ENCODE measurements at regions not wholly inside any gene's neighbourhood (a gene's known extent, or its start where the extent isn't known, plus 50 kb on each side); places are given as distances from the start of the nearest gene placed in this dataset.
"Not testable (repeated sequence)": the region's sequence is repeated elsewhere in the genome, so short reads cannot be mapped to it uniquely, and the experiment has no call there.

DNA sequence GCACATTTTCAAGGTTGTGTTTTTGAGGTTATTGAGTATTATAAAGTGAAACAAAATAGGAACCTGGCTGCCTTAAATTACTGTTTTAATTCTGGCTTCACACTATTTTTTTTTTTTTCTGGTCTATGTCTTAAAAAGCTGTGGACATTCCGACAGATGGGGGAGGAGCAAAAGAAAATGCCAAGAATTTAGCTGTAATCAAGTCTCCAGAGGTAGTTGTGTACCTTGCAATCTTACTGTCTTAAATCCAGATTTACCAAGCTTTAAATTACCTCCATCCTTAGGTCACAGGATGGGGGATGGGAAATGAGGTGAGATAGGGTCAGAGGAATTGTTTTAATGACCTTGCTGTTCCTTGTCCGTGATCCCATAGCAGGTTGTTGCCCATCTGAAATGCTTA is 182.8 kb downstream of the UTRN start:
- H3K27me3 ChIP-seq, result no peaks in the 10 kb centered on the region
- DNase-seq, result no peak
- no peaks in the 10 kb centered on the region for H3K9me3 ChIP-seq
- H3K27ac ChIP-seq, result no peak overlapping the region
- H3K9ac ChIP-seq (ENCODE audit: low read depth in 2 of 2, low read length in 2 of 2), result no peak overlapping the region
- intact Hi-C loops (cut with DNase I), result no loop called here
- no peak overlapping the region for H3K4me3 ChIP-seq
- no peaks in the 10 kb centered on the region for H3K36me3 ChIP-seq
- no peaks in the 10 kb centered on the region for H3K4me1 ChIP-seq
- TF ChIP-seq, protein P1, sequence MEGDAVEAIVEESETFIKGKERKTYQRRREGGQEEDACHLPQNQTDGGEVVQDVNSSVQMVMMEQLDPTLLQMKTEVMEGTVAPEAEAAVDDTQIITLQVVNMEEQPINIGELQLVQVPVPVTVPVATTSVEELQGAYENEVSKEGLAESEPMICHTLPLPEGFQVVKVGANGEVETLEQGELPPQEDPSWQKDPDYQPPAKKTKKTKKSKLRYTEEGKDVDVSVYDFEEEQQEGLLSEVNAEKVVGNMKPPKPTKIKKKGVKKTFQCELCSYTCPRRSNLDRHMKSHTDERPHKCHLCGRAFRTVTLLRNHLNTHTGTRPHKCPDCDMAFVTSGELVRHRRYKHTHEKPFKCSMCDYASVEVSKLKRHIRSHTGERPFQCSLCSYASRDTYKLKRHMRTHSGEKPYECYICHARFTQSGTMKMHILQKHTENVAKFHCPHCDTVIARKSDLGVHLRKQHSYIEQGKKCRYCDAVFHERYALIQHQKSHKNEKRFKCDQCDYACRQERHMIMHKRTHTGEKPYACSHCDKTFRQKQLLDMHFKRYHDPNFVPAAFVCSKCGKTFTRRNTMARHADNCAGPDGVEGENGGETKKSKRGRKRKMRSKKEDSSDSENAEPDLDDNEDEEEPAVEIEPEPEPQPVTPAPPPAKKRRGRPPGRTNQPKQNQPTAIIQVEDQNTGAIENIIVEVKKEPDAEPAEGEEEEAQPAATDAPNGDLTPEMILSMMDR (IDR thresholded peaks at IDR 0.05), result no peak

DNA sequence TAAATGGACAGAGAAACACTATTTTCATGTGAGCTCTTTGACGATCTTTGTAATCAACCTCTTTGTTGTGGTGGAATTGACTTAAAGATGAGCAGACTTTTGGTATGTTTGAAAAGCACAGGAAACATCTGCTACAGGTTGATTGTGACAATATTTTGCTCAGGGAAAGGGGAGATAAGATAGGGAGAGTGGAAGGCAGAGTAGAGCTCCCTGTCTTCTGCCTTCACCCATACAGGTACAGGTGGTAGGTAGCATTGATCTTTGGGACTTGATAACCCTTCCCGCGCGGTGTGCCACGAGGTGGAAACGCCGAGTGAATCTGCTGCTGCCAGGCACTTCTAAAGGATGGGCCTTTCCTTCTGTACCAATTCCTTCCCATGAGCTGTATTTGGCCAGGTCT is 183.6 kb downstream of the UTRN start:
- intact Hi-C loops (cut with DNase I), result no loop called here
- no peak overlapping the region for H3K27ac ChIP-seq
- no peak overlapping the region for H3K9ac ChIP-seq (ENCODE audit: low read depth in 2 of 2, low read length in 2 of 2)
- no peaks in the 10 kb centered on the region for H3K36me3 ChIP-seq
- H3K4me1 ChIP-seq, result no peaks in the 10 kb centered on the region
- TF ChIP-seq, protein P1 (IDR thresholded peaks at IDR 0.05), result no peak
- no peak for DNase-seq
- no peak overlapping the region for H3K4me3 ChIP-seq
- no peaks in the 10 kb centered on the region for H3K9me3 ChIP-seq
- H3K27me3 ChIP-seq, result no peaks in the 10 kb centered on the region

DNA sequence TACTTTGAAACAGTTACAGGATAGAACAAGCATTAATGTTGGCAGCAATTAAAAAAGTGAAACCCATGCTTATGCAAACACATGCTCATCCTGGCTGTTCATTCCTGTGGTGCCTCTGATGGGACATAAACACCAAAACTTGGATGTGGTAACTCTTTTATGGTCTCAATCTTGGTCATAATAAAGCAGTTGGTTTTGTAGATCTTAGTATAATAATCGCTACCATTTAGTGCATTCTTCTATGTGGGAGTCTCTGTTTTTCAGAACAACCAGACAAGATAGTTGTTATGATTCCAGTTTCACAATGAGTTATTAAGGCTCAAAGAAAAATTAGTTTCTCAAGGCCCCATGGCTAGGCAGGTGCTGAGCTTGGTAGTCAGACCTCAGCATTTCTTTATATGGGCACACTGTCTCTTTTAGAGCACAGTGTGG is 184.0 kb downstream of the UTRN start:
- Histone ChIP-seq H3K36me3 (no peaks in the 10 kb centered on the region), H3K9me3 (no peaks in the 10 kb centered on the region), H3K27ac (no peak overlapping the region), H3K4me3 (no peak overlapping the region), H3K27me3 (no peaks in the 10 kb centered on the region), H3K9ac (ENCODE audit: low read depth in 2 of 2, low read length in 2 of 2) (no peak overlapping the region), H3K4me1 (no peaks in the 10 kb centered on the region)
- intact Hi-C loops (cut with DNase I), result no loop called here
- DNase-seq, result no peak
- TF ChIP-seq, protein P1 (IDR thresholded peaks at IDR 0.05), result no peak

DNA sequence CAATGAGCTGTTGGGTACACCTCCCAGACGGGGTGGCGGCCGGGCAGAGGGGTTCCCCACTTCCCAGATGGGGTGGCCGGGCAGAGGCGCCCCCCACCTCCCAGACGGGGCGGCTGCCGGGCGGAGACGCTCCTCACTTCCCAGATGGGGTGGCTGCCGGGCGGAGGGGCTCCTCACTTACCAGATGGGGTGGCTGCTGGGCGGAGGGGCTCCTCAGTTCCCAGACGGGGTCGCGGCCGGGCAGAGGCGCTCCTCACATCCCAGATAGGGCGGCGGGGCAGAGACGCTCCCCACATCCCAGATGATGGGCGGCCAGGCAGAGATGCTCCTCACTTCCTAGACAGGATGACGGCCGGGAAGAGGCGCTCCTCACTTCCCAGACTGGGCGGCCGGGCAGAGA is 185.1 kb downstream of the UTRN start:
- H3K27ac ChIP-seq; intact Hi-C loops (cut with DNase I); DNase-seq; H3K36me3 ChIP-seq; H3K4me3 ChIP-seq; H3K27me3 ChIP-seq; H3K4me1 ChIP-seq; H3K9ac ChIP-seq (ENCODE audit: low read depth in 2 of 2, low read length in 2 of 2); H3K9me3 ChIP-seq: not testable (repeated sequence)

DNA sequence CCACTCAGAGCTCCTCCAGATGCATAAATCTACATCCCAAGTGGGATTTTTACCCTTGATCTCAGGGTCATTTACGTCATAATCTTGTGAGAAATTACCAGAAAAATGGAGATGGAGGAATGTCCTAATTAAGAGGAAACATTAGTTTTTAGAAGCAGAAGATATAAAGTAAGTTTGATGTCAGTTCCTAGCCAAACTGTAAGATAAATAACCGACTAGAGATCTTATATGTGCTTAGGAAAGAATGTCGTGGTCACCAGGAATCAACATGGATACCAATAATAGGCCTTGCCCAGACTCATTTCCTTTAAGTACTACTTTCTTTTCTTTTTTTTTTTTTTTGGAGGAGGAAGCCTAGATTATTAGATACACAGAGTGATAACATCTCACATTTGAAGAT is 186.9 kb downstream of the UTRN start:
- H3K27ac ChIP-seq, result no peak overlapping the region
- no peaks in the 10 kb centered on the region for H3K27me3 ChIP-seq
- no peak overlapping the region for H3K9ac ChIP-seq (ENCODE audit: low read depth in 2 of 2, low read length in 2 of 2)
- H3K4me3 ChIP-seq, result no peak overlapping the region
- no peaks in the 10 kb centered on the region for H3K9me3 ChIP-seq
- no peaks in the 10 kb centered on the region for H3K36me3 ChIP-seq
- TF ChIP-seq, protein P1 (IDR thresholded peaks at IDR 0.05), result no peak
- no peaks in the 10 kb centered on the region for H3K4me1 ChIP-seq
- no peak for DNase-seq
- intact Hi-C loops (cut with DNase I), result no loop called here

DNA sequence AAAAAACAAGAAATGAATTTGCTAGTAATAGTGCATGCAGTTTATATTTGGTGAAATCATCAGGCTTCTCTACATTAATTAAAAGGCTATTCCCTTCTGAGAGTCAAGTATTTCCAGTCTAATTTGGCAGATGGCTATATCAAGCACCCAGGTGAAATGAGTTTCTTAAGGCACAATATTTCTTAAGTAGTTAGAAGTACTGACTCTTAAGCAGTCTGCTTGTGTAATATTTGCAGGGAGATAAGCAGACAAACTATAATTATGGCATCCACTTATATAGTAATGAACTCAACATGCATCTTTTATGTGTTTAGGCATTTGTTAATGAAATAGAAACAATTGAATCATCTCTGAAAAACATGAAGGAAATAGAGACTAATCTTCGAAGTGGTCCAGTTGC is 189.2 kb downstream of the UTRN start:
- no peaks in the 10 kb centered on the region for H3K36me3 ChIP-seq
- H3K4me1 ChIP-seq, result no peaks in the 10 kb centered on the region
- no peaks in the 10 kb centered on the region for H3K27me3 ChIP-seq
- intact Hi-C loops (cut with DNase I), result no loop called here
- no peak overlapping the region for H3K9ac ChIP-seq (ENCODE audit: low read depth in 2 of 2, low read length in 2 of 2)
- H3K9me3 ChIP-seq, result no peaks in the 10 kb centered on the region
- DNase-seq, result no peak
- H3K4me3 ChIP-seq, result no peak overlapping the region
- H3K27ac ChIP-seq, result no peak overlapping the region
- TF ChIP-seq, protein P1 (IDR thresholded peaks at IDR 0.05), result no peak
